HCT116 (cell line): ENCODE measurements at regions not wholly inside any gene's neighbourhood (a gene's known extent, or its start where the extent isn't known, plus 50 kb on each side); places are given as distances from the start of the nearest gene placed in this dataset.

Experiments
- ATAC-seq: fragments of 200-7000 bp; cut with Tn5 transposase; 2 replicates; pipeline ENCODE4 v1.9.1; 2020; ENCODE audit warnings: mild to moderate bottlenecking, moderate library complexity
- BruUV-seq: library from RNA; stranded (reverse); fragments of 400-500 nt; replicated peaks from 2 replicates; lab custom pipeline; 2021; lab: Mats Ljungman, UMichigan
- CTCF ChIA-PET: fragments of 300-600 bp; sonication (Branson Sonifier 250); formaldehyde crosslinking; loops from one replicate; lab custom pipeline; 2021; ENCODE audit warnings: antibody characterized with exemption; lab: Charles Lee
- POLR2A ChIA-PET: fragments of 300-600, 350-600 bp; sonication (Branson Sonifier 250); formaldehyde crosslinking; loops from one replicate; lab custom pipeline; 2021; ENCODE audit warnings: antibody characterized with exemption; lab: Charles Lee
- RAD21 ChIA-PET, 2 experiments: fragments of 300-600 bp; sonication (Branson Sonifier 250); formaldehyde crosslinking; loops; one replicate each; lab custom pipeline; 2023; ENCODE audit warnings: low total read pairs in 2 of 2; ENCODE audit not compliant: uncharacterized antibody in 2 of 2, unreplicated experiment in 2 of 2, low non-redundant PET in 1 of 2; lab: Charles Lee
- DNase-seq: peaks from one replicate; pipeline ENCODE4 v3.0.0-alpha.2; 2010; ENCODE audit warnings: low read depth, low spot score
- H2AFZ ChIP-seq: fragments of 200-600 bp; shearing (Covaris generic), sonication (generic); 2 replicates; pipeline ENCODE4 v1.6.1; 2017; ENCODE audit warnings: low read depth, mixed run types, mixed read lengths, antibody characterized with exemption, low read length; ENCODE audit not compliant: poor library complexity, severe bottlenecking
- H3K27ac ChIP-seq: 2 replicates; pipeline ENCODE4 v1.5.1; 2012; ENCODE audit warnings: low read depth, low read length
- H3K27me3 ChIP-seq: fragments of 200-600 bp; sonication (generic); 2 replicates; pipeline ENCODE4 v1.6.1; 2016; ENCODE audit warnings: mixed run types, low read length, mixed read lengths; ENCODE audit not compliant: insufficient read depth
- H3K36me3 ChIP-seq, 2 experiments: fragments of 200-500 bp in 1 of 2; fragments of 200-600 bp in 1 of 2; sonication (Bioruptor generic) in 1 of 2; sonication (generic) in 1 of 2; 2 replicates each; pipeline versions ENCODE4 v1.5.1 to v1.6.1; 2014 to 2016; ENCODE audit warnings: low read length in 2 of 2, inconsistent platforms in 1 of 2, mixed read lengths in 1 of 2, mixed run types in 1 of 2; ENCODE audit not compliant: insufficient read depth in 2 of 2, control insufficient read depth in 1 of 2
- H3K4me1 ChIP-seq, 2 experiments: fragments of 200-600 bp in 1 of 2; sonication (generic) in 1 of 2; 2 replicates each; pipeline versions ENCODE4 v1.5.1 to v1.6.1; 2012 to 2017; ENCODE audit warnings: low read length in 2 of 2, inconsistent platforms in 1 of 2, mild to moderate bottlenecking in 1 of 2, mixed read lengths in 1 of 2, mixed run types in 1 of 2, moderate library complexity in 1 of 2; ENCODE audit not compliant: insufficient read depth in 2 of 2, control insufficient read depth in 1 of 2
- H3K4me2 ChIP-seq: fragments of 200-600 bp; sonication (generic); 2 replicates; pipeline ENCODE4 v1.6.1; 2017; ENCODE audit warnings: mixed run types, low read length, mixed read lengths
- H3K4me3 ChIP-seq, 2 experiments: fragments of 200-600 bp in 1 of 2; sonication (generic) in 1 of 2; replicated peaks in 1 of 2; 2 replicates each; pipeline ENCODE4 v1.5.1; 2011 to 2016; ENCODE audit warnings: low read length in 2 of 2, control low read depth in 1 of 2, low read depth in 1 of 2, mild to moderate bottlenecking in 1 of 2, mixed read lengths in 1 of 2, mixed run types in 1 of 2
- H3K79me2 ChIP-seq: fragments of 200-600 bp; sonication (generic); 2 replicates; pipeline ENCODE4 v1.6.1; 2017; ENCODE audit warnings: mild to moderate bottlenecking, mixed run types, low read length, moderate library complexity, mixed read lengths; ENCODE audit not compliant: insufficient read depth
- H3K9ac ChIP-seq: fragments of 200-600 bp; sonication (generic); 2 replicates; pipeline ENCODE4 v1.6.1; 2016; ENCODE audit warnings: low read length, mixed read lengths
- H3K9me2 ChIP-seq: fragments of 200-600 bp; sonication (generic), shearing (Covaris generic); 2 replicates; pipeline ENCODE4 v1.6.1; 2017; ENCODE audit warnings: mixed run types, mild to moderate bottlenecking, moderate library complexity; ENCODE audit not compliant: insufficient read depth
- H3K9me3 ChIP-seq, 2 experiments: fragments of 200-500 bp in 1 of 2; fragments of 200-600 bp in 1 of 2; sonication (Bioruptor generic) in 1 of 2; sonication (generic) in 1 of 2; 2 replicates each; pipeline ENCODE4 v1.6.1; 2014 to 2017; ENCODE audit warnings: low read length in 2 of 2, mixed read lengths in 2 of 2, inconsistent platforms in 1 of 2, low read depth in 1 of 2, mild to moderate bottlenecking in 1 of 2, mixed run types in 1 of 2, moderate library complexity in 1 of 2; ENCODE audit not compliant: control insufficient read depth in 1 of 2, insufficient read depth in 1 of 2
- H4K20me1 ChIP-seq: fragments of 200-600 bp; sonication (generic), shearing (Covaris generic); 2 replicates; pipeline ENCODE4 v1.6.1; 2017; ENCODE audit warnings: mixed run types, mild to moderate bottlenecking, moderate library complexity; ENCODE audit not compliant: insufficient read depth
- CBX3 ChIP-seq: IDR thresholded peaks from 2 replicates; pipeline ENCODE4 v1.6.1; 2012; ENCODE audit warnings: low read depth
- CEBPB ChIP-seq: IDR thresholded peaks from 2 replicates; pipeline ENCODE4 v1.6.1; 2012; ENCODE audit warnings: low read depth
- MAX ChIP-seq: IDR thresholded peaks from 2 replicates; pipeline ENCODE4 v1.6.1; 2012
- POLR2AphosphoS5 ChIP-seq: IDR thresholded peaks from 2 replicates; pipeline ENCODE4 v1.6.1; 2011; ENCODE audit warnings: mild to moderate bottlenecking, low read depth, low read length, moderate library complexity
- RAD21 ChIP-seq: IDR thresholded peaks from 2 replicates; pipeline ENCODE4 v1.6.1; 2012; ENCODE audit warnings: low read depth, mild to moderate bottlenecking
- SP1 ChIP-seq: IDR thresholded peaks from 2 replicates; pipeline ENCODE4 v1.6.1; 2012; ENCODE audit warnings: low read depth
- SRF ChIP-seq: IDR thresholded peaks from 2 replicates; pipeline ENCODE4 v1.6.1; 2012; ENCODE audit warnings: low read depth
- TCF7L2 ChIP-seq: IDR thresholded peaks from 2 replicates; pipeline ENCODE4 v1.7.0; 2011; ENCODE audit warnings: borderline replicate concordance, inconsistent platforms; ENCODE audit not compliant: insufficient read depth, insufficient read length; ENCODE audit errors: extremely low read depth
- YY1 ChIP-seq: IDR thresholded peaks from 2 replicates; pipeline ENCODE4 v1.6.1; 2011; ENCODE audit warnings: low read length, low read depth, moderate library complexity, mild to moderate bottlenecking; ENCODE audit not compliant: insufficient replicate concordance; ENCODE audit errors: extremely low read depth
- ZBTB33 ChIP-seq: IDR thresholded peaks from 2 replicates; pipeline ENCODE4 v1.6.1; 2011; ENCODE audit warnings: mild to moderate bottlenecking, low read length, moderate library complexity; ENCODE audit not compliant: insufficient replicate concordance; ENCODE audit errors: extremely low read depth
- ZFX ChIP-seq: fragments of 450-650 bp; IDR thresholded peaks from 2 replicates; pipeline ENCODE4 v1.6.1; 2017
- ZNF274 ChIP-seq: fragments of 200-500 bp; sonication (Bioruptor generic); IDR thresholded peaks from 2 replicates; pipeline ENCODE4 v1.6.1; 2014; ENCODE audit warnings: mild to moderate bottlenecking, low read depth, low read length, inconsistent platforms
- intact Hi-C: fragments of 100-400 bp; cut with micrococcal nuclease; formaldehyde crosslinking; loops from 2 replicates; pipeline ENCODE4 v1.10.0; 2022
- TF ChIP-seq, protein P1 (sequence below): IDR thresholded peaks from 2 replicates; pipeline ENCODE4 v1.6.1; 2012

DNA sequence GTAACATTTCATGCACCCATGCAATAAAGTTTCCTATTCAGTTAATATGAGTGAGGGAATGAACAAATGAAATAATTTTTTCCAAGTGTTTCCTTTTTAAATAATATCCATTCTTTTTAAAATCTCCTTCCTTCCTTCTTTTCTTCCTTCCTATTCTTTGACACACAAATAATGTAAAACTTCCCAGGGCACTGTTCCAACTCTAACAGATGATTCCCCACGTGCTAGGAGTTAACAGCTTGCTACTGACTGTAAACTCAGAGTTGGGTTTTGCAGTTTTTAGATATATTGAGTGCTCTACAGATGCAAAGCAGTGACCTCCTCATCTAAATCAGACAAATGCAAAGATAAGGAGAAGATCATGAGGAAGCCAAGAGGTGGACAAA lies 54.0 kb upstream of the POU2F1 start:
- Histone ChIP-seq H3K79me2 (no peaks in the 10 kb centered on the region), H3K9ac (no peak overlapping the region), H3K27ac (no peak overlapping the region), H4K20me1 (no peaks in the 10 kb centered on the region), H3K4me2 (no peak overlapping the region), H2AFZ (no peak overlapping the region), H3K36me3 (no peaks in the 10 kb centered on the region), H3K9me3 (no peaks in the 10 kb centered on the region), H3K9me2 (no peaks in the 10 kb centered on the region), H3K4me1 (peaks cover 15 to 52% of the 10 kb centered on the region in 2 experiments), H3K4me3 (no peak overlapping the region), H3K27me3 (no peaks in the 10 kb centered on the region)
- no peak for TF ChIP-seq ZNF274
- TF ChIP-seq CBX3, result no peak
- RAD21 ChIA-PET, result no interaction called here
- DNase-seq (no peak), ATAC-seq (no peak)
- POLR2A ChIA-PET, result no interaction called here
- BruUV-seq, result no TSS peak
- intact Hi-C loops, result no loop called here
- CTCF ChIA-PET, result no interaction called here

GRCh38 chr1:167168424-167168823 lies 52.3 kb upstream of the POU2F1 start:
- H3K4me2 ChIP-seq, result no peak overlapping the region
- H3K9me2 ChIP-seq, result no peaks in the 10 kb centered on the region
- no peak overlapping the region for H3K27ac ChIP-seq
- no peaks in the 10 kb centered on the region for H3K36me3 ChIP-seq
- no peak for ATAC-seq
- H3K4me1 ChIP-seq, result peaks cover 11 to 52% of the 10 kb centered on the region in 2 experiments
- H2AFZ ChIP-seq, result no peak overlapping the region
- RAD21 ChIA-PET, result no interaction called here
- BruUV-seq, result no TSS peak
- DNase-seq, result no peak
- TF ChIP-seq POLR2AphosphoS5 (no peak), SP1 (no peak), ZNF274 (no peak), MAX (no peak), TCF7L2 (no peak), RAD21 (no peak), SRF (no peak), CEBPB (no peak), YY1 (no peak), ZFX (no peak), ZBTB33 (no peak)
- TF ChIP-seq, protein P1, sequence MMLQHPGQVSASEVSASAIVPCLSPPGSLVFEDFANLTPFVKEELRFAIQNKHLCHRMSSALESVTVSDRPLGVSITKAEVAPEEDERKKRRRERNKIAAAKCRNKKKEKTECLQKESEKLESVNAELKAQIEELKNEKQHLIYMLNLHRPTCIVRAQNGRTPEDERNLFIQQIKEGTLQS, result no peak
- TF ChIP-seq, all 23 proteins: peak for 0
- CTCF ChIA-PET, result no interaction called here
- intact Hi-C loops, result no loop called here
- Histone ChIP-seq H3K79me2 (no peaks in the 10 kb centered on the region), H4K20me1 (no peaks in the 10 kb centered on the region), H3K27me3 (no peaks in the 10 kb centered on the region), H3K9me3 (no peaks in the 10 kb centered on the region), H3K4me3 (no peak overlapping the region), H3K9ac (no peak overlapping the region)
- POLR2A ChIA-PET, result no interaction called here
